ENCODE measurements at regions not wholly inside any gene's neighbourhood (a gene's known extent, or its start where the extent isn't known, plus 50 kb on each side); places are given as distances from the start of the nearest gene placed in this dataset.

DNA sequence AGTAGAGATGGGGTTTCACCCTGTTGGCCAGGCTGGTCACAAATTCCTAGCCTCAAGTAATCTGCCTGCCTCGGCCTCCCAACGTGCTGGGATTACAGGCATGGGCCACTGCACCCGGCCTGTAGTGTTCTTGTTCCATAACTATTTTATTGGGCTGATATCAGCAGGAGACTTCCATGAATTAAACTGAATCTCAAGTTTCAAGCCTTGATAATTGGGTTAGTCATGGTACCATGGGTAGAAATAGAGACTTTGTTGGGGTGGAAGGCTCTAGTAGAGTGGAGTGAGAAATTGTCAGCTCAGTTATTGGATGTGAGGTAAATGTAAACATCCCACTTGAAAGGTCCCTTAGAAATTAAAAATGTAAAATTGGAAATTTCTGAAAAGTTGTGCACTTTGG is 419.1 kb downstream of the ADGRL2 start:
- no peak for DNase-seq

DNA sequence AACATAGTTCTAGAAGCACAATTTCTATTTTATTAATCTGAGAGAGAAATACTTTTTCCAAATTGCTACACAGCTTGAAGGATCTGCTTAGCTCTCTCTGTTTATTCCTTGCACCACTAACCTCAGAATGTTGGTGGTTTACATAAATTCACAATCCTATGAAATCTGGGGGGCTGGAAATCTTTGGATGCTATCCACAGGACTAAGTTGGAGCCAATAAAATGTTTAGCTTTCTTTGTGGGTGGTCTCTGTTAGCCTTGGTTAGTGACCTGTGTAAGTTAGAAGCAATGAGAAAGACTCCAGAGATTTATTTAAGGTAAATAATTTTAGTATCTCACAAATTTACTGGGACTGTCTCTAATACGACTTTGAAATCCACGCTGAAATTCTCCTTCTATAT is 418.1 kb downstream of the ADGRL2 start:
- DNase-seq, result no peak

DNA sequence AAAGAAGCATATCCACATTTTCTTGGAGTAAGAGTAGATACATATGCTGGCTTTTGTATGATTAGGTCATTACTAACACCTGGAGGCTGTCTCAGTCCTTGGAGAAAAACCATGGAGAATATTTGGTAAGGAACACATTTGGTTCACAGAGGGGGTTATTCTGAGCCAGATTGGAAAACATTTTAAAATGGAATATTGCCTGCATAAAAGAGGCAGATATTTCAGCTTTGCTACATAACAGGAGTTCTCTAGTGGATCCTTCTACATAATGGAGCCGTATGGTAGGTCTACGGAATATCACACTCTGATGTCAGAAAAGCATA is 415.1 kb downstream of the ADGRL2 start:
- DNase-seq, result no peak

GRCh38 chr1:82215056-82215852 is 414.5 kb downstream of the ADGRL2 start:
- no peak for DNase-seq

DNA sequence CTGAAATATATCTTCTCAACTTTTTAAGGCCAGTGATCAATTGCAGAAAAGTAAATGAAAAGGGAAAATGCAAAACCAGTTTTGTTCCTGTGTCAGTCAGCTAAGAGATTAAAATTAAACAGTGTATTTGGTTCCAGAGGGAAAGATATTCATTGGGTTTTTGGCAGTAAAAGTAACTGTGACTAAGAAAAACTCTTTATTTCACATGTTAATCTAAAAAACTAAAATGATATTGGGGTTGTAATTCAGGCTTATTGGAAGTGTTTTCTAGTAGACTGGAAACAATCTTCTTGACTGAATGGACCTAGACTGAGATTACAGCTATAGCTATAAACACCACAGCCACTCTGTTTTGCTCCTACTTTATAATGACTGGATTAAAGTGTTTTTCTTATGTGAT is 413.9 kb downstream of the ADGRL2 start:
- DNase-seq, result no peak

GRCh38 chr1:82197606-82198005 is 396.9 kb downstream of the ADGRL2 start:
- no peak for DNase-seq

GRCh38 chr1:82195245-82195644 is 394.5 kb downstream of the ADGRL2 start:
- no peak for DNase-seq

DNA sequence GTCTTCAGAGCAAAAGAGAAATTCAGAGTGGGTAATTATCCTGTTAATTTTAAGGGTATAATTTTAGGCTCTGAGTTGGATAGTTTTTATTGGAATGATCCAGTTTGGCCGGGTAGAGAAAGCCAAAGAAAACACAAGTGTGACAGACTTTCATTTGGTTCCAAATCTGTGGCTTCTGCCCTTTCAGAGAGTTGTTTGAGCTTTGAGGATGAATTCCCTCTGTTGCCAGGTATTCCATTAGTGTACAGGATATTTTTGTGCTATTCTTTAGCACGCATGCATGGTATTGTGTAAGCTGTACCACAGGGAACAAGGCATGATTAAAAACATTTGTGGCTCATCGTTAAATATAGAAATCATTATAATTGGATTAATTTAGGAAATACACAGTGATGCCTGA is 384.4 kb downstream of the ADGRL2 start:
- no peak for DNase-seq

DNA sequence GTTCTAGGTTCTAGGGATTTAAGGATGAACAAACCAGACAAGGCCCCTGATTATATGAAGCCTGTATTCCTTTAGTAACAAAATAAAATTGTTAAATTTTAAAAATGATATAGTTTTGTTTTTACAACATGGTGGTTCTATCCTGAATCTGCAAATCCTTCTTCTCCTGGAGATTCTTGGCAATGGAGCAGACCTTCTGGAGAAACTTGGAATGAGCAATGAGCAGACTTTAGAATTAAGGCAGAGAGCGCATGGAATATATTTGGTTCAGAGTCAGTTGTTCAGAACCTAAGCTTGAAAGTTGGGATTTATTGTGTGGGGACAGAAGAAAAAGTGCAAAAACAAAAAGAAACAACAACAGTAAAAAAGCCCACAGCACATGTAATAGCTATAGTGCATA is 381.1 kb downstream of the ADGRL2 start:
- DNase-seq, result no peak

DNA sequence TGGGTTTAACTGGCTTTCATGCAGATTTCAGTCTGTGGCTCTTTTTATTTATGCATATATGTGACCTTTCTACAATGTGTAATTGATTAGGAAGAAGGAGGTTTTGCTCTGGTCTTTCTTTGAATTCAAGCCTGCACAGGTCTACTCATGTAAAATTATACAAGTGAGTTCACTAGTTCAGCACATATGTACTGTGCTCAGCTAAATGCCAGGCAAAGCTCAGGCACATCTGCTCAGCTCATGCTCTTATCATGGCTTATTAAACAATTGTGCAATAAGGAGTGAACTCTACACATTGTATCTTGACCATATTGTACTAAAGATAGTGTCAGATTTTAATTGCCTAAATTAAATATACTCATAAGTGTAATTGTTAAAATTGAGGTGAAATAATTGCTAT is 378.4 kb downstream of the ADGRL2 start:
- no peak for DNase-seq

DNA sequence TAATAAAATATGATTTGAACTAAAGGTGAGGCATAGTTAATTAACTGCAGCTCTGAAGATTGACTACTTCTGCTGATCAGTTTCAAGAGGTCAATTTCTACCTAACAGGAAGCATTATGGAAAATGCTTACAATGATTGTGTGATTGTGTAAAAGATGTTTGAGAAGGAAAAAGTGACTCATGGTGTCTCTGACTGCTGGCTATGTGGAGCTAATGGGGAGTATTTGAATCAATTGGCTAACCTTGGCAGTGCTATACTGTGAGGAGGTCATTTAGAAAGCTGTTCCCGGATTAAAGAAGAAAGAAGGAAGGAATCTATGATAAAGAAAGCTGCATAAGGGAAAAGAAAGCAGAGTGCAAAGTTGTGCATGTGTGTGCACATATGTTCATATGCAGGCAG is 376.5 kb downstream of the ADGRL2 start:
- no peak for DNase-seq

DNA sequence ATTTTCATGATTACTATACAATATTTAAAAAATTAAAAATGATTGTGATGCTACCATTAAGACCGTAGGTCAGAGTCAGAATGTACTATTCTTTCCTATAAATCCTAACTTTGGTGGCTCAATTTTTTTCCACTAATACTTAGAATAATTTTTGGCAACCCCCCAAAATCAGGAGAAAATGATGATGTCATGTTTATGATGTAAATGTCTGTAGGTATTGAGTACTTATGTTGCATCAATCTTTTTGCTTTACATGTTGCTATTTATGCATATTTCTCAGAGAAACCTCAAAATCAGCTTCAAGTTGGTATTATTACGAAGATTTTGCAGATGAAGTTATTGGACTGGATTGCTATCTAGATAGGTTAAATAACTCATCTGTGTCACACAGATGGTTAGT is 371.2 kb downstream of the ADGRL2 start:
- DNase-seq, result no peak

GRCh38 chr1:82168482-82168881 is 367.7 kb downstream of the ADGRL2 start:
- DNase-seq, result no peak

DNA sequence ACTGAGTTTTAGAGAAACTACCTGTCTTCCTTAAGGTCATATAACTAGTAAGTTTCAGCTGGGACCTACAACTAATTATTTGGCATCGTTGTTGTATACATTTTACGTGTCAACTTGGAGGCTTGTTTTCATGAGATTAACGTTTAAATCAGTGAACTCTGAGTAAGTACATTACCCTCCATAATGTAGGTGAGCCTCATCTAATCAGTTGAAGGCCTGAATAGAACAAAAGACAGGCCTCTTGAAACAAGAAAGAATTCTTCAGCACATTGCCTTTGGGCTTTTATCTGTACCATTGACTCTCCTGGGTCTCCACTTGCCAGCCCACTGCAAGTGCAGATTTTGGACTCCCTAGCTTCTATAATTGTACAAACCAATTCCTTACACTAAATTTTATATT is 364.6 kb downstream of the ADGRL2 start:
- no peak for DNase-seq

- DNase-seq, result no peak
Observed at GRCh38 chr1:82162486-82163420, 362.0 kb downstream of the ADGRL2 start.

GRCh38 chr1:82161700-82162141 is 361.0 kb downstream of the ADGRL2 start:
- DNase-seq, result no peak

GRCh38 chr1:82160903-82161302 is 360.2 kb downstream of the ADGRL2 start:
- DNase-seq, result no peak

DNA sequence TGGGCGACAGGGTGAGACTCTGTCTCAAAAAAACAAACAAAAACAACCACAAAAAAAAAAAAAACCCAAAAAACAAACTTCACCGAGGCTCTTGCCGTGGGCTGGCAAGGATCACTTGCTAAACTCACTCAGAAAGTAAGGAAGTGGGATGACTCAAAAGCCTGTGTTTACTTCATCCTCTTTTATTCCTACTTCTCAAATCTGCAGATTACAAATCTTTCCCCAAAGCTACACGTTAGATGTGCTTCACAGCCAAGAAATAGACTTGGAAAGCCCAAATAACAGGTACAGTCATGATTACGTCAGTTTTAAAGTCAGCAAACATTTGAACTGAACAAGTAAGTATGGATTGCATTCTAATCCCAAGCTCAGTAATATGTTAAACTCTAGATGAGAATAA is 359.3 kb downstream of the ADGRL2 start:
- no peak for DNase-seq

DNA sequence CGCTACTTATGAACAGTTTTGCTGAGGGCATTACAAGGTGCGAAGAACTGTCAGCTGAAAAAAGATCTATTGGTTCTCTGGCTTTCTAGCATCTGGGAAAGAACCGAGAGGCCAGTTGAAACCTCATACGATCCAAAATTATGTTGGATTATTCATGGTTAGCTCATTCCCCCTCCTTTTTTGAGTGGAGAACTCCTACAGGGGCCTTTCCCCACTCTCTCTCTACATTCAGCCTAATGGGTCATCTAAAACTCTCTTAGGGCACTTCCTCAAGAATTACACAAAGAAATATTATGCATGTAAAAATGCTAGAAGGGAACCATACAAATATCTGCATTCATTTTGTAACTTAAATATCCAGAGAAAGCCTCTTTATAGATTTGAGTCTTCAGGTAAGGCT is 358.2 kb downstream of the ADGRL2 start:
- no peak for DNase-seq

DNA sequence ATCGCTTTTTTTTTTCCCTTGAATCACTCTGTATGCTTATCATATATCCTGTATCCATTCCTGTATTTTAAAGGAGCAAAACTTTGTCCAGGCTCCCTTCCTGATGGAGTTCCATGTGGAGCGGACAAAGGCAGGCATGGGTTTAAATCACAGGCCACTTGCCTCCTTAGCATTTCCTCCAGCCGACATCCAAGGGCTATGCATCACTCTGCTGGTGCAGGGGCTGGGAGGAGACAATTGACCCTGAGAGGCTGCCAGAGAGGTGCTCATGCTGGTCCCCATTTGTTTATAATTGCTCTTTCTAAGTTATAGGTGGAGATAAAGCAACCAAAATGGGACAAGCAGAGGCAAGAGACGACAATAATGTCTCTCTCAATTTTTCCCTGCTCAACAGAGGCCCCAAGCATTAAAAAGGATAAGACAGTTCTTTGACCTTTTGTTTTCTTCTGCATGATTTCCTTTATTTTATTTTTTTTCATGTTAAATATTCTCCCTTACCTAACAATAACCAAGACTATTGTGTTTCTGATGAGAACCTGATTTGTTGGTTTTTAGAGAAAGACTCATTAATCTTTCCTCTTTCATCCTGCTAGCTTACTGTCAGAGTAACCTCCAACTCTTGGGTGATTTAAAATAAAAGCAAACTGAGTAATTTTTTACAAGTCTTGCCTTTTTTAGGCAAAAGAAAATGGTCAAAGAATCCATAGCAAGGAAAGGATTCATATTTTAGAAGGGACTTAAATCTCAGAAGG is 353.7 kb downstream of the ADGRL2 start:
- DNase-seq, result no peak

DNA sequence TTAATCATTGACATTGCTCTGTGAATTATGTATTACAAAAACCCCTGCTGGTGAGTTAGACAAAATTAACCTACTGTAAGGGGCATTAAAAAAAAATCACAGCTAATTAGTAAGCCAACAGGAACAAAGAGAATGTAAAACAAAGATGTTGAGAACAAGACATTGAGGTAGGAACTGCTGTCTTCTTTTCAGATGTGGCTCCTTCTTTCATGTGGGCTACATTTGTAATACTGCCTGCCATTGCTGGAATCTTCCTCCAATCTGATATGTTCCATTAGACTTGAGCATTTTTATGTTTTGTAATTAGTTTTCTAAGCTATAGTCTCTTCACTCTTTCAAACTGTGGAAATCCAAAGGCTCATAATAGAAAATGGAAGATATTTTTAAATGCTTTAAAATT is 353.0 kb downstream of the ADGRL2 start:
- DNase-seq, result no peak

DNA sequence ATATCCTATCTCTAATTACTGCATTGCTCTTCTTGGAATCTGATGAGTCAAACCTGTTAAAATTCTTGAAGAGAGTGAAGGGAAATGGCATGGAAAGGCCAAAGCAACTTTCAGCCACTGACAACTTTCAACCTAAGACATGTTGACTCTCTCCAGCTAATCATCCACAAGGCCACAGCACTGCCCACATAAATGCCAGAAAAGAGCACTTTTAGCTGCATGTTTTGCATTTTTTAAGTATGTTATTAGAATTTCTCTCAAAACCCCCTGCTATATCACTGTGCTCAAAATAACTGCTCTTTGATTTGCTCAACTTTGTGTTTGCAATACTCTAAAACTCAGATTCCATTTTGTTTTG is 352.5 kb downstream of the ADGRL2 start:
- no peak for DNase-seq
